Neural crest cell (in vitro differentiated cells): ENCODE measurements at regions not wholly inside any gene's neighbourhood (a gene's known extent, or its start where the extent isn't known, plus 50 kb on each side); places are given as distances from the start of the nearest gene placed in this dataset.

Source experiments
- DNase-seq: peaks from one replicate; pipeline ENCODE4 v3.0.0; 2021; ENCODE audit warnings: low read depth, mixed read lengths, low spot score
- H3K27ac Mint-ChIP-seq: one replicate; pipeline ENCODE4 v1.8.0; 2021; ENCODE audit warnings: mild to moderate bottlenecking, mixed read lengths; ENCODE audit not compliant: unreplicated experiment
- H3K27me3 Mint-ChIP-seq: 2 replicates; pipeline ENCODE4 v1.8.0; 2021; ENCODE audit warnings: low read depth, mild to moderate bottlenecking, mixed read lengths
- H3K36me3 Mint-ChIP-seq: 2 replicates; pipeline ENCODE4 v1.8.0; 2021; ENCODE audit warnings: low read depth, mild to moderate bottlenecking, mixed read lengths
- H3K4me1 Mint-ChIP-seq: 2 replicates; pipeline ENCODE4 v1.8.0; 2021; ENCODE audit warnings: mixed read lengths
- H3K4me3 Mint-ChIP-seq: one replicate; pipeline ENCODE4 v1.8.0; 2021; ENCODE audit warnings: mild to moderate bottlenecking, mixed read lengths
- H3K9me3 Mint-ChIP-seq: 2 replicates; pipeline ENCODE4 v1.8.0; 2021; ENCODE audit warnings: mixed read lengths
- CTCF ChIP-seq: fragments of 200-600 bp; sonication (generic); conservative IDR thresholded peaks from 2 replicates; pipeline ENCODE4 v1.5.0; 2021; ENCODE audit warnings: antibody characterized with exemption, mild to moderate bottlenecking

- Mint-ChIP-seq H3K4me3 (no peak overlapping the region), H3K27ac (no peak overlapping the region), H3K27me3 (no peaks in the 10 kb centered on the region), H3K4me1 (no peaks in the 10 kb centered on the region), H3K9me3 (no peaks in the 10 kb centered on the region), H3K36me3 (no peaks in the 10 kb centered on the region)
- DNase-seq = no peak
- no peak for TF ChIP-seq CTCF
These were observed 80.3 kb upstream of the FRY start for GRCh38 chr13:31951215-31951678.

GRCh38 chr13:31952641-31953380 is 78.8 kb upstream of the FRY start:
- no peak for DNase-seq
- H3K9me3 Mint-ChIP-seq = no peaks in the 10 kb centered on the region
- H3K4me3 Mint-ChIP-seq = no peak overlapping the region
- no peak overlapping the region for H3K27ac Mint-ChIP-seq
- H3K27me3 Mint-ChIP-seq = no peaks in the 10 kb centered on the region
- TF ChIP-seq CTCF = no peak
- H3K4me1 Mint-ChIP-seq = no peaks in the 10 kb centered on the region
- H3K36me3 Mint-ChIP-seq = no peaks in the 10 kb centered on the region

- Mint-ChIP-seq H3K4me3 (no peak overlapping the region), H3K27ac (no peak overlapping the region), H3K27me3 (no peaks in the 10 kb centered on the region), H3K36me3 (no peaks in the 10 kb centered on the region), H3K4me1 (no peaks in the 10 kb centered on the region), H3K9me3 (peaks cover 4% of the 10 kb centered on the region)
- DNase-seq = no peak
- no peak for TF ChIP-seq CTCF
These were observed 76.5 kb upstream of the FRY start for GRCh38 chr13:31955101-31955500.

GRCh38 chr13:31955741-31956140 is 75.8 kb upstream of the FRY start:
- H3K36me3 Mint-ChIP-seq = no peaks in the 10 kb centered on the region
- DNase-seq = no peak
- no peak overlapping the region for H3K27ac Mint-ChIP-seq
- no peaks in the 10 kb centered on the region for H3K4me1 Mint-ChIP-seq
- no peak overlapping the region for H3K4me3 Mint-ChIP-seq
- no peak for TF ChIP-seq CTCF
- H3K9me3 Mint-ChIP-seq = peaks cover 4% of the 10 kb centered on the region
- no peaks in the 10 kb centered on the region for H3K27me3 Mint-ChIP-seq

- Mint-ChIP-seq H3K9me3 (peaks cover 7% of the 10 kb centered on the region), H3K27me3 (no peaks in the 10 kb centered on the region), H3K4me1 (no peaks in the 10 kb centered on the region), H3K4me3 (no peak overlapping the region), H3K27ac (no peak overlapping the region), H3K36me3 (no peaks in the 10 kb centered on the region)
- TF ChIP-seq CTCF = no peak
- no peak for DNase-seq
These were observed 74.5 kb upstream of the FRY start for GRCh38 chr13:31956980-31957644.
